ENCODE measurements at regions not wholly inside any gene's neighbourhood (a gene's known extent, or its start where the extent isn't known, plus 50 kb on each side); places are given as distances from the start of the nearest gene placed in this dataset.

GRCh38 chr9:69955536-69956355 lies 87.9 kb upstream of the MAMDC2 start:
- intact Hi-C loops (cut with micrococcal nuclease): no loop called here

- intact Hi-C loops (cut with micrococcal nuclease): no loop called here
These were observed 81.8 kb upstream of the MAMDC2 start for GRCh38 chr9:69961843-69962242.

GRCh38 chr9:69963803-69964202 lies 79.8 kb upstream of the MAMDC2 start:
- intact Hi-C loops (cut with micrococcal nuclease): no loop called here

GRCh38 chr9:69964446-69964845 lies 79.2 kb upstream of the MAMDC2 start:
- intact Hi-C loops (cut with micrococcal nuclease): no loop called here

GRCh38 chr9:69965416-69966145 lies 78.1 kb upstream of the MAMDC2 start:
- intact Hi-C loops (cut with micrococcal nuclease): no loop called here

- intact Hi-C loops (cut with micrococcal nuclease): no loop called here
These were observed 76.3 kb upstream of the MAMDC2 start for GRCh38 chr9:69967344-69967743.

GRCh38 chr9:69970001-69970533 lies 73.6 kb upstream of the MAMDC2 start:
- intact Hi-C loops (cut with micrococcal nuclease): no loop called here

GRCh38 chr9:69971643-69972449 lies 71.8 kb upstream of the MAMDC2 start:
- intact Hi-C loops (cut with micrococcal nuclease): loop anchor here (1.0 kb wide), 2 partner anchors 139 to 630 kb away; no protein-coding TSS in a partner anchor

GRCh38 chr9:69975681-69976080 lies 68.0 kb upstream of the MAMDC2 start:
- intact Hi-C loops (cut with micrococcal nuclease): no loop called here

- intact Hi-C loops (cut with micrococcal nuclease): no loop called here
These were observed 67.5 kb upstream of the MAMDC2 start for GRCh38 chr9:69976152-69976551.

- intact Hi-C loops (cut with micrococcal nuclease): no loop called here
These were observed 63.6 kb upstream of the MAMDC2 start for GRCh38 chr9:69980041-69980440.

- intact Hi-C loops (cut with micrococcal nuclease): no loop called here
These were observed 63.1 kb upstream of the MAMDC2 start for GRCh38 chr9:69980591-69980990.

GRCh38 chr9:69981686-69982445 lies 61.8 kb upstream of the MAMDC2 start:
- intact Hi-C loops (cut with micrococcal nuclease): no loop called here

- intact Hi-C loops (cut with micrococcal nuclease): no loop called here
These were observed 58.8 kb upstream of the MAMDC2 start for GRCh38 chr9:69984831-69985230.

GRCh38 chr9:69985971-69986370 lies 57.7 kb upstream of the MAMDC2 start:
- intact Hi-C loops (cut with micrococcal nuclease): no loop called here

GRCh38 chr9:69986970-69987369 lies 56.7 kb upstream of the MAMDC2 start:
- intact Hi-C loops (cut with micrococcal nuclease): no loop called here

- intact Hi-C loops (cut with micrococcal nuclease): no loop called here
These were observed 56.2 kb upstream of the MAMDC2 start for GRCh38 chr9:69987457-69987856.

GRCh38 chr9:69993110-69993509 lies 50.5 kb upstream of the MAMDC2 start:
- intact Hi-C loops (cut with micrococcal nuclease): no loop called here

All from T-helper 1 cell treated with Interleukin-12 subunit alpha and Interleukin-12 subunit beta and Interleukin-4 antibody, amounts not matched to agents 30 ng/mL and 1 ng/mL, for 36 hours (primary cell).